ENCODE measurements at regions not wholly inside any gene's neighbourhood (a gene's known extent, or its start where the extent isn't known, plus 50 kb on each side); places are given as distances from the start of the nearest gene placed in this dataset.

GRCh38 chr5:68932830-68933434, 160.9 kb upstream of the SLC30A5 start:
- no peak overlapping the region for H3K9ac ChIP-seq (ENCODE audit: extremely low read depth, low read length, poor library complexity, severe bottlenecking)
- DNase-seq, result peak; percentile 55
- H3K27me3 ChIP-seq (ENCODE audit: control insufficient read depth, insufficient read depth, low read length, poor library complexity, severe bottlenecking), result no peaks in the 10 kb centered on the region
- H3K27ac ChIP-seq (ENCODE audit: low read depth, low read length), result no peak overlapping the region
- H3K9me3 Mint-ChIP-seq, result peaks cover 43% of the 10 kb centered on the region
- H3K9me3 ChIP-seq (ENCODE audit: control insufficient read depth, low read length), result peaks cover 22% of the 10 kb centered on the region
- 90 to 94% methylated on average over 2 to 3 of the region's 3 CpGs for WGBS, 2 experiments (ENCODE audit: insufficient coverage in 1 of 2, insufficient read length in 1 of 2)
- TF ChIP-seq CTCF (conservative IDR thresholded peaks at IDR 0.05), result no peak
- H3K4me3 Mint-ChIP-seq, result no peak overlapping the region
- H3K4me1 ChIP-seq (ENCODE audit: control insufficient read depth, insufficient read depth, low read length), result no peaks in the 10 kb centered on the region
- H3K36me3 ChIP-seq (ENCODE audit: control insufficient read depth, insufficient read depth, low read length), result no peaks in the 10 kb centered on the region
- H3K27ac Mint-ChIP-seq, result no peak overlapping the region
- no peaks in the 10 kb centered on the region for H3K4me1 Mint-ChIP-seq
- no peaks in the 10 kb centered on the region for H3K36me3 Mint-ChIP-seq (ENCODE audit: low read depth)
- no peaks in the 10 kb centered on the region for H3K27me3 Mint-ChIP-seq (ENCODE audit: insufficient read depth)
- H3K4me3 ChIP-seq (ENCODE audit: low read length), result no peak overlapping the region

- Mint-ChIP-seq H3K36me3 (ENCODE audit: low read depth) (no peaks in the 10 kb centered on the region), H3K27me3 (ENCODE audit: insufficient read depth) (no peaks in the 10 kb centered on the region), H3K9me3 (peaks cover 19% of the 10 kb centered on the region), H3K4me3 (no peak overlapping the region), H3K4me1 (no peaks in the 10 kb centered on the region), H3K27ac (no peak overlapping the region)
- Histone ChIP-seq H3K27ac (ENCODE audit: low read depth, low read length) (no peak overlapping the region), H3K4me1 (ENCODE audit: control insufficient read depth, insufficient read depth, low read length) (no peaks in the 10 kb centered on the region), H3K36me3 (ENCODE audit: control insufficient read depth, insufficient read depth, low read length) (no peaks in the 10 kb centered on the region), H3K27me3 (ENCODE audit: control insufficient read depth, insufficient read depth, low read length, poor library complexity, severe bottlenecking) (no peaks in the 10 kb centered on the region), H3K4me3 (ENCODE audit: low read length) (no peak overlapping the region), H3K9me3 (ENCODE audit: control insufficient read depth, low read length) (no peaks in the 10 kb centered on the region), H3K9ac (ENCODE audit: extremely low read depth, low read length, poor library complexity, severe bottlenecking) (no peak overlapping the region)
- TF ChIP-seq CTCF (conservative IDR thresholded peaks at IDR 0.05), result no peak
- DNase-seq, result no peak
- 81 to 93% methylated on average over 2 of the region's 2 CpGs for WGBS, 2 experiments (ENCODE audit: insufficient coverage in 1 of 2, insufficient read length in 1 of 2)
Observed at GRCh38 chr5:68942169-68942568, 151.6 kb upstream of the SLC30A5 start.

- peaks cover 8% of the 10 kb centered on the region for H3K4me1 ChIP-seq (ENCODE audit: control insufficient read depth, insufficient read depth, low read length)
- H3K27me3 ChIP-seq (ENCODE audit: control insufficient read depth, insufficient read depth, low read length, poor library complexity, severe bottlenecking), result no peaks in the 10 kb centered on the region
- no peak overlapping the region for H3K4me3 ChIP-seq (ENCODE audit: low read length)
- H3K9ac ChIP-seq (ENCODE audit: extremely low read depth, low read length, poor library complexity, severe bottlenecking), result no peak overlapping the region
- H3K36me3 ChIP-seq (ENCODE audit: control insufficient read depth, insufficient read depth, low read length), result no peaks in the 10 kb centered on the region
- H3K4me3 Mint-ChIP-seq, result no peak overlapping the region
- no peak overlapping the region for H3K27ac Mint-ChIP-seq
- no peaks in the 10 kb centered on the region for H3K27me3 Mint-ChIP-seq (ENCODE audit: insufficient read depth)
- H3K4me1 Mint-ChIP-seq, result peaks cover 23% of the 10 kb centered on the region
- H3K27ac ChIP-seq (ENCODE audit: low read depth, low read length), result no peak overlapping the region
- TF ChIP-seq CTCF (conservative IDR thresholded peaks at IDR 0.05), result no peak
- no peaks in the 10 kb centered on the region for H3K9me3 ChIP-seq (ENCODE audit: control insufficient read depth, low read length)
- WGBS, 2 experiments (ENCODE audit: insufficient coverage in 1 of 2, insufficient read length in 1 of 2), result 95 to 98% methylated on average over 3 of the region's 3 CpGs
- H3K36me3 Mint-ChIP-seq (ENCODE audit: low read depth), result no peaks in the 10 kb centered on the region
- DNase-seq, result no peak
- H3K9me3 Mint-ChIP-seq, result peaks cover 6% of the 10 kb centered on the region
Observed at GRCh38 chr5:68946728-68947127, 147.1 kb upstream of the SLC30A5 start.
